GM18508 (cell line): ENCODE measurements at regions not wholly inside any gene's neighbourhood (a gene's known extent, or its start where the extent isn't known, plus 50 kb on each side); places are given as distances from the start of the nearest gene placed in this dataset.

Source experiments
- ATAC-seq: cut with Tn5 transposase; IDR thresholded peaks from one replicate; pipeline ENCODE4 v1.9.1; 2021; ENCODE audit warnings: moderate number of reproducible peaks; ENCODE audit not compliant: insufficient read depth, unreplicated experiment

DNA sequence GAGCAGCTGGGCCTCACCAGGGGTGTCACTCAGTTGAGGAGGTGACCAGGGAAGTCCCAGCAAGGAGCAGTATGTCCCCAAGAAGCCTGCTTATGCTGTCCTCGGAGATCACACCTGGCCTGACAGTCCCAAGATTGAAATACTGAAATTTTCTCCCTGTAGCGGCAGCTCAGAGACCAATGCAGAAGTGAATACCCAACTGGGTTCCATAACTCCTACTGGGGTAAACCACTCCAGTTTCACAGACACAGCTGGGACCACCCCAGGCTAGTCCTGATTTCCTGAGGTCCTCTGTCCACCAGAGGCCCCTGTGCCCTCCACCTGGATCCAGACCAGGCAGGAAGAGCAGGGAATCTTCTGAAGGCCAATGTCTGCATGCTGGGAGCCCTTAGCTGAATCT is 298.1 kb downstream of the ZEB1 start:
- no peak for ATAC-seq

DNA sequence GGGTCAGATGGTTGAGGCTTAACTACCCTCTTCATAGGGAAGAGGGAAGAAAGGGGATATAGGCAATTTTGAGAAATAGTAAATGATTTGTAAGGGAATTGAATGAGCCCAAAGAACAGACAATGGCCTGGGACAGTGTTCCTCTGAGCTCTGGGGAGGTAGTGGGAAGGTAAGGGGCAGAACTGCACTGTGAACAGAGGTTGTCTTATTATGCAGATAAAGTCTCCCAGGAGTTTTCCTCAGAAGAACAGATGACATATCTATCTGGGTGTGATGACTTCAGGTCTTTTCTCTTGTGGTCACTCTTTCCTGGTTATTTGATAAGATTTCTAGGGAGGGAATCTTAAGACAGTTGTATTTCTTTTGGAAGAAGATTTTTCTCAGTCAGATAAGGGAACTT is 296.1 kb downstream of the ZEB1 start:
- ATAC-seq, result no peak

DNA sequence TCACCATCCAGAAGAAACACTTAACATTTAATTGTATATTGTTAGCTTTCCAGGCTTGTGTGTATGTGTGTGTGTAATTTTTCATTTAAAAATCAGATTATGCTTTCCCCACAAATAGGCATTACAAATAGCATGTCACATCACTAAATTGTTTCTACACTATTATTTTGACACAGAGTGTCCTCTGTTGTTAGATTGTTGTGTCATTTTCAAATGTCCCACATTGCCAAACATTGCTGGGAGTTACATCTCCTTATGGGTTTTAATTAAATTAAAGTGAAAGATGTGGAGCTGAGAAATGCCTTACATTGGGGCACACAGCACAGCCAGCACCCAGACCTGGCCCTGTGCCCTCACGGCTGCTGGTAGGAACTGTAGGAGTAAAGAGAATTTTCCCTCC is 295.6 kb downstream of the ZEB1 start:
- ATAC-seq, result no peak

DNA sequence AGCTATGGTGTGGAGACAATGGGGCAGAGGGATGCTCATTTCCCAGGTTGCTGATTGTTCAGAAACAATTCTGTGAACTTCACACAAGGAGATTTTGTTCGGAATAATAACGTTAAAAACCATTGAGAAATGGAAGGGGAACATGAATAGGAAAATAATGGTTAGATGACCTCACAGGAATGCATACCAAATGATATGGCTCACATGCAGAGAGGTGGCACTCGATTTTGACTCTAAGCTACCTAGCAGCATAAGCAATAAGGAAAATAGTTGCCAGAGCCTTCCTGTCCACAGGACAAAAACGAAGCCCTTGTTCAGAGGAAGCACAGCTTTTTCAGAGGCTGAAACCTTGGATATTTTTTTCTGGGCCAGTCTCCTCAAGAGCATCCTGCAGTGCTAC is 293.1 kb downstream of the ZEB1 start:
- no peak for ATAC-seq

DNA sequence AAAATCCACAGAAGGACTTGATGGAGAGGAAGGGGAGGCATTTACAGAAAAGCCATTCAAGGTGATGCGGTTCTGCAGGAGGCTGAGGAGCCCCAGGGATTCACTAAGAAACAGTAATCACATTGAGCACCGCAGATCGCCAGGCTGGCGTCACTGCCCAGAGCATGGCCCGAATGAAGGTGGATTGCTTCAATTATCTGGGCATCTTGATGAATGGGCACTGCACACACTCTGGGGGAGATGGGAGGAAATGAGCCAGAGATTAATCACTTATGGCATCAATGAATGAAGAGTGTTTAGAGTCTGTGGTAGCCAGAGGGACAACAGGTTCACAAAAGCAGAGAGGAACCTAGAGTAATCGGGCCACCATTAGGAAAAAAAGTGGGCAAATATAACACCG is 292.1 kb downstream of the ZEB1 start:
- no peak for ATAC-seq

DNA sequence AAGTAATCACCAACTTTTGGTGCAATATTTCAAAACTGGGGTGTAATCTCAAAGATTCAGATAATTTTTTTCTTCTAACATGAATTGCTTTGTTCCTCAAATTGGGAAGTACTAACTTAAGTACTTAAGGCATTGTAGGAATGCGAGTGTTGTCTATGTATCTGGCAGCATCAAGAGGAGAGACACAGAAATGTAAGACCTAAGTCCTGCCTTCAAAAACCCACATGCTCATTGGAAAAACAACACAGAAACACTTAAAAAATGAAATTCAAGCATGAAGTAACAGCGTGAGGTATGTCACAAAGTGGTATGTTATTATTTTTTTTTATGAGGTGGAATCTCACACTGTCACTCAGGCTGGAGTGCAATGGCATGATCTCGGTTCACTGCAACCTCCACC is 288.5 kb downstream of the ZEB1 start:
- no peak for ATAC-seq

DNA sequence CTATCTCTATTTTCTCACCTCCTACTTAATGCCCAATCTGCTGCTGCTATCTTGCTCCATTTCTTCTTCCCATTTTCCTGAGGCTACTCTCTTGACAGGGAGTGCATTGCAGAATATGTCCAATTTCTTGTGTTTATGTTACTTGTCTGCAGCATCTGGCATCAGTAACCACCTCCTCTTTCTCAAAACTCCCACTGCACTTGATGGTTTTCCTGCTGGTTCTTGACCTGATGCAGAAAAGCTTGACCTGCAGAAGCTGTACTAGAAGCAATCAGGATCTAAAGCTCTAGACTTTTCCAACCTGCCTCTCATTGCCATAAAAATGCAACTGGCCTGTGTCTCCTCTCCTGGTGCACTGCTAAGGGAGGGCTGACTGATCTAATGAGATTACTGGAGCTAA is 287.8 kb downstream of the ZEB1 start:
- no peak for ATAC-seq

DNA sequence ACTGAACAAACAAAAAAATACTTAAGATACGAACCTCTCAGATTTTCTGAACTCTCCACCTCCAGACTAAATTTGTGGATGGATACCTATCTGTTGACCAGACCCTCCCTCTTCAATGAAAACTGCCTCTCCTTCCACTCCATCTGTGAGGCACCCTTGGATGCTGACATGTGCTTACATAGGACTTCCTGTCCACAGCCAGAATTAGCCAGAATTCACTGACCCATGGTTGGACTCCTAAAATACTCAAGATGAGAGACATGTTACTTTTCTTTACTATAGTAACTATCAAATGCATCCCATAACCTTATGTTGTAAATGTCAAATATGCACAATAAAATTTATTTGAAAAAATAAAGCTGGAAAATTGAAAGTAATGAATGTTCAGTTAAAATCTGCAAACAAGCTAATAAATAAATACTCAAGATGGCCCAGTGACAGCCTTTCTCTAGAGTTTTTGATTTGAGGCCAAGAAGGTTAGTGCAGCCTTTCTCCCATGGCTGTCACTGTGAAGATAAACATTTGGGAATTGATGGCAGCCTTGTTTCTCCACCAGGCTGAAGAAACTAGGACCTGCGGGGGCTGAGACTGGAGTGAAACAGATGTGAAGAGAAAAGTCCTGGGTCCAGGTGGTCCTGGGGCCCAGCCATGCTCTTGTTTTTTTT is 287.0 kb downstream of the ZEB1 start:
- ATAC-seq, result no peak

DNA sequence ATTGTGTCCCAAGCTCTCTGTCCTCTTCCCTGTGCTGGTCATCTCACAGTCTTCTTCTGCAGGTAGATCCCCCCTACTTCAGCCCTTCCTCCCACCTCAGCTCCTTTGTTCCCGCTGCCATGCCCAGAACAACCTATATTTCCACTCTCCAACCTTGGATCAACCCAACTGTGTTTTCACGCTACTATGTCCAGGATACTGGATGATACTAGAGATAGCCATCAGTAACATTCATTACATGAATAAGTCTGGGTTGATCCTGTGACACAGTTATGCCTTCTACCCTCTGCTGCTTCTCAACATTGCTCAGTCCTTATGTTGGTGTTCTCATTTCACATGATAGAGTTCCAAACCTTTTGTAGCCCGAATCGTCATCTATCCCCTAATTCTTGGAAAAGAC is 286.4 kb downstream of the ZEB1 start:
- ATAC-seq, result no peak

DNA sequence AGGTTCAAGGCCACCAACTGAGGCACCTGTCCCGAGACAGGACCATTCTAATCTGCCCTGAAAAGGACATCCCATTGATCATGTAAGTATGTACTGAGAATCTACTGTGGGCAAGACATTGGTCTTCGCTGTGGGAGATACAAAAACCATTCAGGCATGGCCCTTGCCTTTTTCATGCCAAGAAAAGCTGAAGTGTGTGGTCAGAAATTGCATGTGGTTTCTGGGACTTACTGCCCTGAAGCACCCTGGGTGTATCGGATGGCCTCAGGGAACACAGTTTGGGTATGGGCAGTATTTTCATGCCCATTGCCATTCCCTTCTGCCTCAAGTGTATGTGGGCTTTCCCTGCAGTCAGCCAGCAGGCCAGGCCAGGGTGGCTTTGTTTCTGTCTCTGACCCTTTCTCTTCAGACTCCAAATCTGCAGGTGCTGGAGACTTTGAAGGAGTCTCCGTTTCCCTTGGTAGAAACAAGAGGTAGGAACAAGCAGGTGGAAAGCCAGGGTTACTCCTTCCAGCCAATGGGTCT is 285.7 kb downstream of the ZEB1 start:
- ATAC-seq, result no peak

DNA sequence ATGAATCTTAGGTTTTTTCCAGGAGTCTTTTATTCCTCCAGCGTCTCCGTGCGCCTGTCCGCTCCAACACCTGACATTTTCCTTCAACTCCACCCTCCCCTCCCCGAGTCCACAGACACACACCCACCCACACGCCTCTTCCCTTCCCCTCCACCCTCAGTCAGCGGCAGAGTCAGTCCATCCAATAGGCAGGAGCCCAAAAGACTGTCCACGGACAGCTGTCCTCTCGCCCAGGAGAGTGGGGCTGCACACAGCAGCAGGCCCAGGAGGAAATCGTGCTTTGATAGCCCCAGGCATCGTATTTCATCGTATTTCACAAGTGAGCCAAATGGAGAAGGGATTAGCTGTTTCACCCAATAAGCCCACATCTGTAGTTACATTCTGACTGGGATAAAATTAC is 285.1 kb downstream of the ZEB1 start:
- ATAC-seq, result no peak

DNA sequence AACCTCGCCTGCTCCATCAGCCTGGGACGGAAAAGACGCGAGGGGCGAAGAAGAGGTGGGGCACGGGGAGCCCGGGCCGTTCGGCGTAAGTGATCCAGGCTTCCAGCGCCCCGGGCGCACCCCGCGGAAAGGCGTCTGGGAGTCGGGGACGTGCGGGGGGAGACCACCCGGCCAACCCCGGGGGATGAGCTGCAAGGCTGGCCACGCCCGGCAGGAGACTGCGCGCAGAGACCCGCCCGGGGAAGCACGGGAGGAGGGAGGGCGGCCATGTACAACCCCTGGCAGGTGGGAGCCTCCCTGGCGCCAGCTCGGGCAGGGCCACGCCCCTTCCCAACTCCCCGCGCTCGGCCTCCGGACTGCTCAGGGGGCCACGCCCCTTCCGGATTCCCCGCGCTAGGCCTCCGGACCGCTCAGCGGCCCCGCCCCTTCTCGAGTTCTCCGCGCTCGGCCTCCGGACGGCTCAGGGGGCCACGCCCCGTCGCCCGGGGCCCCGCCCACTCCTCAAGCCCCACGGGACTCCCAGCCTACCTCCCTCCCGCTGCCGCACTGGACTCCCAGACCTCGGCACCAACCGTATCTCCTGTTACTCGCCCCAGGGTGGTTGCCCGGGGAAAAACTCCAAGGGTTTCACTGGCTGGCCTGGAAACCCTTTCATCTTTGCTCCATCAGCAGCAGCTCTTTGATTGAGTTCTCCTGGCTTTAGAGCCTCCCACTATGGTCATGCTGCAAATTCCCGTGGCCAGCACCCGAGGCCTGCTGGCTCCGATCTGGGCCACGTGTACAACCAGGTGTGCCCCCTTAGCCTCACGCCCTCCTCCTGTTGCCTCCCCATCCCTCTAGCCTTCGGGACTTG is 284.4 kb downstream of the ZEB1 start:
- ATAC-seq, result peak; percentile 77

DNA sequence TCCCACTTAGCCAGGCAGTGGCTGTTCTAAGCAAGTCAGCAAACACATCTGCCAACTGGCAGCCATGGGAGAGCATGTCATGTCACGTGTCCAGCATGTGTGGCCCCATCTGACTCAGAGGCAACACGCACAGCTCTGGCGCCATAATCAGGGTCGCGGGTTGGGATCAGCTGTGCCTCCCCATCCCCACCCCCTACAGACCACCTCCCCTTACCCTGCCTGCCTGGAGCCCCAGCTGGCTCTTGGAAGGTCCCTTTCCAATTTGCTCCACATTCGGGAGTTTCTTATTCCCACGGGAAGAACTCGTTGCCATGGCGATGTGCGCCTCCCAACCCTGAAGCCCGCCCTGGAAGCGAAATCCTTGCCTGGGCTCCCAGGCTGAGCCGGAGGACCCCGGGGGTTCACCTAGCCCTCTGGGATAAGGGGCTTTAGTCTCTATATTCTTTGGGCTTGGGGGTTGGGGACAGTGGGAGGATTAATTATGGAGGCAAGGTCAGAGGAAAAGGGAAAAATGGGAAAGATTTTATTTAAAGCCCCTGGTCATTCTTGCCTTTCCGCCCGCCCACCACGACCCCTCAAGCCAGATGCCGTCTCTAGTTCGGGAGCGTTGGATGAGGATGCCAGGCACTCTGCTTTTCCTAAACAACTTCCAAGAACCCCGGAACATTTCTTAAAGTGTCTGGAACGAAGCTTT is 283.7 kb downstream of the ZEB1 start:
- ATAC-seq, result no peak

DNA sequence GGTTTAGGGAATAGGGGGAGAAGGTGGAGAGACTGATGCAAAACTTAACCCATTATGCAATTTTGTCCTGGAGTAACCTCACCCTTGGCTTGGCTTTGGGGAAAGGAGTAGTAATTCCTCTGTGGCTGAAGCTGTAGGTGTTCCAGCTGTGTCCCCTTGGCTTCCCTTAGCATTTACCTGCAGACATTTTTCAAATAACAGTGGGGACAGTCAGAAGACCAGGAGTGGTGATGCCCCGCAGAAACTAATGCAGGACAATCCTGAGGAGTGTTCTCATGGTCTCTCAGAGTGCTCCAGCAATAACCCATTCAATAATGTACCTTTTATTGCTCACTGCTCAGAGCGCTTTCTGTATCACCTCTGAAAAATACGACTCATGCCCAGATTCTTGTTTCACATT is 282.1 kb downstream of the ZEB1 start:
- ATAC-seq, result no peak

DNA sequence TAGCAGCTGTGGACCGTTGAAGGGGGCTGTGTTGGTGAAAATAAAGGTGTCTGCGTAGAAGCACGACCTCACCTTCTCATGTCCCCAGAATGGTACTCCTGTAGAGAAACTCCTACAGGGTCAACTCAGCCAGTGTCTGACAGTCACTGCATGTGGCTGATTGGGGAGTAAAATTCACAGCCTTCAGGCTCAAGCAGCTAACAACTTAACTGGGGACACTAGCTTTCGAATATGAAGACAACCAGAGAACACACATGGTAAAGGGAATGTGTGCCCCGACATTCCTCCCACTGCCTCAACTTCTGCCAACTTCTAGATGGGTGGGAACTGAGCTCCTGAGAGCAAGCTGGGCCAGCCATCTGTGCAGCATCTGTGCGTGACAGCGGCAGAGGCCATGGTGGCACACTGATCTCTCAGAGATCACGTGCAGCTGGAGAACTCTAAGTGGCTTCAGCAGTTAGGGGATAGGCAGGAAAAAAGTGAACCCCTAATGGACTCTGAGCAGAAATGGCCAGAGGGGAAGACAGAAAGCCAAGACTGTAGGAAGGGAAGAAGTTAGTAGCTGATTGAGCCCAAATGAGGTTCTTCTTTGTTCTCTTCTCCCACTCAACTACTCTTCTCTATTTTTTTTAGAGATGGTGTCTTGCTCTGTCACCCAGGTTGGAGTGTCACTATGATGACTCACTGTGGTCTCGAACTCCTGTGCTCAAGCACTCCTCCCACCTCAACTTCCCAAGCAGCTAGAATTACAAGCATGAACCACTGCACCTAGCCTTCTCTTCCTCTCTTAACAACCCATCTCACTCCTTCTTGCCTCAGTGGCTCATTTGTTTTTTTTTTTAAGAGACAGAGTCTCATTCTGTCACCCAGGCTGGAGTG is 280.8 kb downstream of the ZEB1 start:
- ATAC-seq, result no peak

DNA sequence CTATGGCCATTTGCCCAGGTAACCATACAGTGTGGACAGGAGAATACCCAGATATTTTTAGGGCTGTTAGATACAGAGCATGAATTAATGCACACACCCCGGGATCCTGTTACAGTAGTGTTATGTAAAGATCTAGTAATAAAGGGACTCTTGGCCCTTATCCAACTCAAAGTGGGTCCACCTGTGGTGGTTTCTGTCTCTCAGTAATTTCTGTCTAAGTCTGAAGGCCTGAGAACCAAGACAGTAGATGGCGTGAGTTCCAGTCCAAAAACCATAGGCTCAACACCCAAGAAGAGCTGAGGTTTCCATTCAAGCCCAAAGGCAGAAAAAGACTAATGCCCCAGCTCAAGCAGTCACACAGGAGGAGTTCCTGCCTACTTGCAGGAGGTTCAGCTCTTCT is 277.7 kb downstream of the ZEB1 start:
- ATAC-seq, result no peak

DNA sequence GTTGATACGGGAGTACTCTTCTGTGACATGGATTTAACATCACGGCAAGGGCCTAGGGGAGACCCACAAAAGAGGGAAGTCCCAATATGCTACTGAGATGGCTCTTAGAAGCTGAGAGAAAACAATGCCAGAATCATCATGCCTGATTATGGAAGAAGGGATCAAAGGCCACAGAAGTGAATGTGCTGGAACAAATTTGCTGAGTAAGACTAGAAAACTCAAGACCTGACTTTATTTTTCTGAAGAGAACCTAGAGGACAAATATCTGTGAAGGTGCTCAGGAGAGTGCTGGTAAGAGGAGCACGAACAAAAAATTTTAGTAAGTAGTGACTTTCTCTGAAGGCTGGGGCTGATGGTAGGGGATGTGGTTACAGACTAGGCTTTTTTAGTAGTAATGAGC is 277.0 kb downstream of the ZEB1 start:
- ATAC-seq, result no peak

DNA sequence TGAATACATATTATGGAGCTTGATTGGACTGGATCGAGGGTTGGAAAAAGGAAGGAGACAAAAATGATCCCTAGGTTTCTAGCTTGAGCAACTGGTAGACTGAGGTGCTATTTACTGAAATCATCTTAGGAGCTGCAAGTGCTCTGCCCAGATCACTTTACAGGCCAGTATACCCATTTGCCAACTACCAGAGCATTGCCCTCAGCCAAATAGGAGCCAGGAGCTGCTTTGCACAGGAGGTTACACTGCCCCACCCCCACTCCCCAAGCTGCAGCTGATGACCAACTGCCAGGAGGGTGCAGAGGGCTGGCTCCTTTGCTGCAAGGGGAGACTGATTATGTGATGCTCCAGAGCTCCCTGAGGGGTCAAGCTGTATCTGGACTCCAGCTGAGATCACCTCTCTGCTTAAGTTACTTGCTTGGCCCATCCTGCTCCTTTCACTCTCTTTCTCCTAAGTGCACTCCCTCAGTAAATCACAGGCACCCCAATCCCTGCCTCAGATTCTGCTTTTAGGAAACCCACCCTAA is 275.4 kb downstream of the ZEB1 start:
- ATAC-seq, result no peak

DNA sequence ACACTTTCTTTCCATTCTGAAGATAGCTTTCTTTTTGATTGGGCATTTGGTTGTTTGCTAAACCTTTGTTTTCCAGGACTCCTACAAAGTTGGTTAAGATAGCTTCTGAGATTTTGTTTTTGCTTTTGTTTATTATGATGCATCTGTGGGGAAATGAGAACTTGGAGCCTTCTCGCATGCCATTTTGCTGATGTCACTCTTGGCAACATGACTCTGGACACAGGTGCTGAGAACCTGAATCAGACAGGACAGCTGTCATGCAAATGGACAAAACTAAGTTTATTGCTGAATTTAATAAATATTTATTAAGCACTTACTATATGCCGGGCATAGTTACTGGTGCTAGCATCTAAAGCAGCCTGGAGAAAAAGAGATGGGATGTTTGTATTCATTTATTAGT is 274.1 kb downstream of the ZEB1 start:
- no peak for ATAC-seq

DNA sequence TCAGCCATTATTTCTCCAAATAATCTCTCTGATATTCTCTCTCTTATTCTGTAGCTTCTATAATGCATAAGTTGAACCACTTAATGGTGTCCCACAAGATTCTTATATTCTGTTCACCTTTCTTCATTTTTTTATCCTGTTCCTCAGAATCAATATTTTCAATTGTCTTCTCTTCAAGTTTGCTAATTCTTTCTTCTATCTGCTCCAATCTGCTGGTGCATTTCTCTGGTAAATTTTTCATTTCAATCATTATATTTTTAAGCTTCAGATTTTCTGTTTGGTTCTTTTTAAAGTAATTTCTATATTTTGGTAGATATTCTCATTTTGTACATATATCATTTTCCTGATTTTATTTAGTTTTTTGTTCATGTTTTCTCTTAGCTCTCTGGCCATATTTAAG is 272.6 kb downstream of the ZEB1 start:
- no peak for ATAC-seq
